ENCODE measurements at regions not wholly inside any gene's neighbourhood (a gene's known extent, or its start where the extent isn't known, plus 50 kb on each side); places are given as distances from the start of the nearest gene placed in this dataset.

DNA sequence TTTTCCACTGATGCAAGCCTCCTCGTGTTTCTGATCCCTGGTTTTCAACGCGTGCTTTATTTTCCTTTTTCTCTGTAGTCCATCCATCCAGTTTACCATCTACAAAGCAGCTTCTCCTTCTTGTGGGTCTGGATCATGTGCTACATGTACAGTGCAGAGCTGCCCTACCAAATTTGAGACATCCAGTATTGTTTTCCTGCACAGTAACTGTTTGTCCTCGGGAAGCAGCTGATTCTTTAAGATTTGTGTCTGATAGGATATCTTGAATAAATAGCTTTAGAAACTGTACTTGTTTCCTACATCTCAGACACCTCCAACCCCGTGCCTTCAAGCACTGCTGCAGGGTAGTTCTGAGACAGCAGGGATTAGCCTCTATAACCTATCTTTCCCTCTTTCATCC is 368.1 kb upstream of the FAR2 start:
- Histone ChIP-seq H3K4me3 (ENCODE audit: low read depth, low read length, poor library complexity, severe bottlenecking) (no peak overlapping the region), H3K4me1 (ENCODE audit: insufficient read depth, low read length, severe bottlenecking) (no peaks in the 10 kb centered on the region), H3K9me2 (ENCODE audit: low read depth, low read length) (no peaks in the 10 kb centered on the region), H3F3A (ENCODE audit: insufficient read depth, low read length) (no peaks in the 10 kb centered on the region), H4K20me1 (ENCODE audit: insufficient read depth, low read length) (no peaks in the 10 kb centered on the region), H2AFZ (ENCODE audit: low read length) (no peak overlapping the region), H3K36me3 (ENCODE audit: insufficient read depth, low read length) (no peaks in the 10 kb centered on the region), H3K27ac (ENCODE audit: low read depth, low read length, poor library complexity, severe bottlenecking) (no peak overlapping the region), H3K9me3 (ENCODE audit: low read length) (no peaks in the 10 kb centered on the region), H3K79me2 (ENCODE audit: insufficient read depth, low read length) (no peaks in the 10 kb centered on the region), H3K27me3 (ENCODE audit: insufficient read depth, low read length) (no peaks in the 10 kb centered on the region), H3K4me2 (ENCODE audit: low read length) (no peak overlapping the region), H3K9ac (ENCODE audit: low read length) (no peak overlapping the region)
- TF ChIP-seq, protein P1, sequence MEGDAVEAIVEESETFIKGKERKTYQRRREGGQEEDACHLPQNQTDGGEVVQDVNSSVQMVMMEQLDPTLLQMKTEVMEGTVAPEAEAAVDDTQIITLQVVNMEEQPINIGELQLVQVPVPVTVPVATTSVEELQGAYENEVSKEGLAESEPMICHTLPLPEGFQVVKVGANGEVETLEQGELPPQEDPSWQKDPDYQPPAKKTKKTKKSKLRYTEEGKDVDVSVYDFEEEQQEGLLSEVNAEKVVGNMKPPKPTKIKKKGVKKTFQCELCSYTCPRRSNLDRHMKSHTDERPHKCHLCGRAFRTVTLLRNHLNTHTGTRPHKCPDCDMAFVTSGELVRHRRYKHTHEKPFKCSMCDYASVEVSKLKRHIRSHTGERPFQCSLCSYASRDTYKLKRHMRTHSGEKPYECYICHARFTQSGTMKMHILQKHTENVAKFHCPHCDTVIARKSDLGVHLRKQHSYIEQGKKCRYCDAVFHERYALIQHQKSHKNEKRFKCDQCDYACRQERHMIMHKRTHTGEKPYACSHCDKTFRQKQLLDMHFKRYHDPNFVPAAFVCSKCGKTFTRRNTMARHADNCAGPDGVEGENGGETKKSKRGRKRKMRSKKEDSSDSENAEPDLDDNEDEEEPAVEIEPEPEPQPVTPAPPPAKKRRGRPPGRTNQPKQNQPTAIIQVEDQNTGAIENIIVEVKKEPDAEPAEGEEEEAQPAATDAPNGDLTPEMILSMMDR (IDR thresholded peaks at IDR 0.05; ENCODE audit: low read length) = no peak
- TF ChIP-seq EZH2 (IDR thresholded peaks at IDR 0.05; ENCODE audit: borderline replicate concordance, low read length) = no peak

DNA sequence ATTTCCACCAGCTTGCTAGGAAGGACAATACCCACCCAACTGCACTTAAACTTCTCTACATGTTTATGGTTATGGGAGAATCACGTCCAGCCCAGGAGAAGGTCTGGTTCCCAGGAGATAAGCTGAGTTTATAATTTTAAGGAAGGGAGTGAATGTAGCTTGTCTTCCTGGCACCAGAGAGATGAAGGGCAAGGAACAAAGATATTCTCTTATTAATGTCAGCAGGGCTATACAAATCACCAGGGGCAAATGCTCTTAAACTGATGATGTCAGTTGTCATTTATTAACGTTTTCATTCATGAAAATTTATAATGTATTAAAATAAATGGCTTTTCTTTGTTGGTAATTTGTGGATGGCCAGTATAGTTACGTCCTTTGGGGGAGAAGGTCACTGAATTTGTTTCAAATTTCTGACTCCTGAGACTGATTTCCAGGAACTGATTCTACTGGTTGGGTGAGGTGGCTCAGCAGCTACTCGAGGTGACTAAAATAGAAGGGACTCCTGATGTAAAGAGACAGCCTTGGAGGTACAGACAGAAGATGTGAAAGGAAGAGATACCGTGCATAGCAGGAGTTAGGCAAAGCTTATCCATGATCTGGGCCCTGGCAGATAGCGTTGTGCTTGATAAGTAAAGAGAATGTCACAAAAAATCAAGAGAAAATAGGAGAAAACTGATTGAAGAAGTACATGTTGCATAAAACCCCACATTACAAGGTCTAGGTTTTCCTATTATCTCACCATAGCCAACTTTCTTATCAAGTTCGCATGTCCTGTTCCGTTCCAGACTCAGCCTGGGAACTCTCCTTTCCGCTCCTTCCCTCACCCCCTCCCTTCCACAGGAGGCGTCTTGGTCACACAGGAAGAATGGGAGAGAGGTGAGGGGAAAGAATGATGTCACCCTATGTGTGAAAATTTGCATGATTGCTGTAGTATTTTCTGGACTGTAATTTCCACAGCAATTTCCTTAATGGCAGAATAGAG is 367.1 kb upstream of the FAR2 start:
- no peaks in the 10 kb centered on the region for H3K27me3 ChIP-seq (ENCODE audit: insufficient read depth, low read length)
- no peaks in the 10 kb centered on the region for H3F3A ChIP-seq (ENCODE audit: insufficient read depth, low read length)
- no peaks in the 10 kb centered on the region for H3K79me2 ChIP-seq (ENCODE audit: insufficient read depth, low read length)
- H3K9ac ChIP-seq (ENCODE audit: low read length) = no peak overlapping the region
- no peak overlapping the region for H3K4me2 ChIP-seq (ENCODE audit: low read length)
- no peak overlapping the region for H3K4me3 ChIP-seq (ENCODE audit: low read depth, low read length, poor library complexity, severe bottlenecking)
- H3K9me3 ChIP-seq (ENCODE audit: low read length) = no peaks in the 10 kb centered on the region
- H2AFZ ChIP-seq (ENCODE audit: low read length) = no peak overlapping the region
- H3K4me1 ChIP-seq (ENCODE audit: insufficient read depth, low read length, severe bottlenecking) = no peaks in the 10 kb centered on the region
- no peaks in the 10 kb centered on the region for H3K36me3 ChIP-seq (ENCODE audit: insufficient read depth, low read length)
- TF ChIP-seq EZH2 (IDR thresholded peaks at IDR 0.05; ENCODE audit: borderline replicate concordance, low read length) = no peak
- TF ChIP-seq, protein P1 (IDR thresholded peaks at IDR 0.05; ENCODE audit: low read length) = no peak
- no peak overlapping the region for H3K27ac ChIP-seq (ENCODE audit: low read depth, low read length, poor library complexity, severe bottlenecking)
- no peaks in the 10 kb centered on the region for H3K9me2 ChIP-seq (ENCODE audit: low read depth, low read length)
- H4K20me1 ChIP-seq (ENCODE audit: insufficient read depth, low read length) = no peaks in the 10 kb centered on the region

DNA sequence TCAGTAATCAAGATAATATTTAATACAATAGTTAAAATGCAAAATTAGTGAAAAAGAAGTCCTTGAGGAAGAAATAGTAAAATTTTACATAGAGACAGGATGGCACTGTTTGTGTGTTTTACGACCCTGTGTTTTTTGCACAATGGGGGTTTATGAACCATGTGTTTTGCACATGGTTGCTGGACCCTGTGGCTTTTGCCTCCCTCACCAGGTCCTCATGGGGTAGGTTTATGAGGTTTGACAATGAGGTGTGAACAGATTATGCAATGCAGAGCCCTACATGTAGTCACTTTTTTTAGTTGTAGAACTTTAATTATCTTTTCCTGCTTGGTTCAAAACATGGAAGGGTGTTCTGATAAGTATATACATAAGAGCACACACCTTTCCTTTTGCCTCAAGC is 366.3 kb upstream of the FAR2 start:
- H2AFZ ChIP-seq (ENCODE audit: low read length) = no peak overlapping the region
- no peak overlapping the region for H3K27ac ChIP-seq (ENCODE audit: low read depth, low read length, poor library complexity, severe bottlenecking)
- no peak overlapping the region for H3K4me2 ChIP-seq (ENCODE audit: low read length)
- H3K27me3 ChIP-seq (ENCODE audit: insufficient read depth, low read length) = no peaks in the 10 kb centered on the region
- H3K36me3 ChIP-seq (ENCODE audit: insufficient read depth, low read length) = no peaks in the 10 kb centered on the region
- no peaks in the 10 kb centered on the region for H3K79me2 ChIP-seq (ENCODE audit: insufficient read depth, low read length)
- H3K9me3 ChIP-seq (ENCODE audit: low read length) = no peaks in the 10 kb centered on the region
- no peak overlapping the region for H3K4me3 ChIP-seq (ENCODE audit: low read depth, low read length, poor library complexity, severe bottlenecking)
- no peaks in the 10 kb centered on the region for H3K9me2 ChIP-seq (ENCODE audit: low read depth, low read length)
- H3K9ac ChIP-seq (ENCODE audit: low read length) = no peak overlapping the region
- no peaks in the 10 kb centered on the region for H4K20me1 ChIP-seq (ENCODE audit: insufficient read depth, low read length)
- TF ChIP-seq, protein P1 (IDR thresholded peaks at IDR 0.05; ENCODE audit: low read length) = no peak
- no peak for TF ChIP-seq EZH2 (IDR thresholded peaks at IDR 0.05; ENCODE audit: borderline replicate concordance, low read length)
- H3K4me1 ChIP-seq (ENCODE audit: insufficient read depth, low read length, severe bottlenecking) = no peaks in the 10 kb centered on the region
- H3F3A ChIP-seq (ENCODE audit: insufficient read depth, low read length) = no peaks in the 10 kb centered on the region
